OCI-M1 (cell line): ENCODE measurements at regions not wholly inside any gene's neighbourhood (a gene's known extent, or its start where the extent isn't known, plus 50 kb on each side); places are given as distances from the start of the nearest gene placed in this dataset.
"Not testable (repeated sequence)": the region's sequence is repeated elsewhere in the genome, so short reads cannot be mapped to it uniquely, and the experiment has no call there.

Experiments used
- DNase-seq: peaks from one replicate; lab custom pipeline; 2025; lab: John Stamatoyannopoulos, UW

- DNase-seq = peak; percentile 87
Measured at GRCh38 chr3:88291486-88291885, 141.7 kb downstream of the C3orf38 start.

DNA sequence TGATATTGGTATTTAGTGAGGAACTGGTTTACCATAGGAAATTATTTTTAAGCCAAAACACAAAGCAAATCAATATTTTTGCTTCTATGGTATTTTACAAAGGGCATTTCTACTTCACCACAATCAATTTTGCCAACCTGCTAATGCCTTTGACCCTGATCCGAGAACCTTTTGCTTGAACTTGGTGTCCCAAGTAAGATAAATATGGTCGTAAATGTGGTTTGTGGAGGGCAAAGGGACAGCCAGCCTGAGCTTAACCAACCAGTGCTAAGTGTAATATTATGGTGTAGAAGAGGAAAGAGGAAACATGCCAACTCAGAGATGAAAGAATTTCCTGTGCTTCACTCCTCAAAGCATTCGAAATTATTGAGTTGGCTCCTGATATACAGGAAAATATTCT lies 148.4 kb downstream of the C3orf38 start:
- DNase-seq = no peak

DNA sequence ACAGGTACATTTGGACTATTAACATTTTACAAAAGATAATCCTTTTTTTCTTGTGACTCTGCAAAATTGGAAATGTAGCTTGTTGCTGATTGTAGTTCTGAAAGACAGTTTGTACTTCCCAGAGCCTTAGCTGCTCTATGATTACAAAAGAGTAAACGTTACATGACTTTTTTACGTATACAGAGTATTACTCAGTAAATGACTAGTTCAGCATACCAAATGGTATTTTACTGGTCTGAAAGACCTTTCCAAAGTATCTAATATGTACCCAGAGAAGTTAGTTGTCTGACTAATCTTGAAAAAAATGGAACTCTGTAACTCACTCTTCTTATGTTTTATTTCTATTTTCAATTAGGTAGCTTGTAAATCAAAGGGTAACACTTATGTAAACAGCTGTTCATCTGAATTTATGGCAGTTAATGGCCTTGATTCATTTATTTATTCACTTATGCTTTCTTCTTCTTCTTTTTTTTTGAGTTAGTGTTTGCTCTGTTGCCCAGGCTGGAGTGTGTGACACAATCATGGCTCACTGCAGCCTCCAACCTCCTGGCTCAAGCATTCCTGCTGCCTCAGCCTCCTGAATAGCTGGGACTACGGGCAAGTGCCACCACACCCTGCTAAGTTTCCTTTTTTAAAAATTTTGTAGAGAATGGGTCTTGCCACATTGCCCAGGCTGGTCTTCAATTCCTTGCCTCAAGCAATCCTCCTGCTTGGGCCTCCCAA lies 151.7 kb downstream of the C3orf38 start:
- no peak for DNase-seq

DNA sequence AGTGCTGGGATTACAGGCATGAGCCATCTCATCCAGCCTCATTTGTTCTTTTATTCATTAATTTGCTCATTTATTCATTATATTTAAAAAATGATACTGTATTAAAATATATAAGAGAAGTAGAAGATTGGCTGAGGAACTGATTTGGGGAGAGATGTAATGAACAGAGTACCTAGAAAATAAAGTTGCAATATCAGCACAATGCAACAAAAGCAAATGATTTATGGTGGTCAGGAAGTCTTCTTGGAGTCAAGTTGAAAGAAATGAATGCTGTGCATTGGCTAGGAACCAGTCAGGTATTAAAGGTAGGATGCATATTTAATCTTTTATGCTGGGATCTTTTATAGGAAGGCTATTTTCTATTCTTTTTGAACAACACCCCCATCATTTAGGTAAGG lies 152.2 kb downstream of the C3orf38 start:
- DNase-seq = no peak

DNA sequence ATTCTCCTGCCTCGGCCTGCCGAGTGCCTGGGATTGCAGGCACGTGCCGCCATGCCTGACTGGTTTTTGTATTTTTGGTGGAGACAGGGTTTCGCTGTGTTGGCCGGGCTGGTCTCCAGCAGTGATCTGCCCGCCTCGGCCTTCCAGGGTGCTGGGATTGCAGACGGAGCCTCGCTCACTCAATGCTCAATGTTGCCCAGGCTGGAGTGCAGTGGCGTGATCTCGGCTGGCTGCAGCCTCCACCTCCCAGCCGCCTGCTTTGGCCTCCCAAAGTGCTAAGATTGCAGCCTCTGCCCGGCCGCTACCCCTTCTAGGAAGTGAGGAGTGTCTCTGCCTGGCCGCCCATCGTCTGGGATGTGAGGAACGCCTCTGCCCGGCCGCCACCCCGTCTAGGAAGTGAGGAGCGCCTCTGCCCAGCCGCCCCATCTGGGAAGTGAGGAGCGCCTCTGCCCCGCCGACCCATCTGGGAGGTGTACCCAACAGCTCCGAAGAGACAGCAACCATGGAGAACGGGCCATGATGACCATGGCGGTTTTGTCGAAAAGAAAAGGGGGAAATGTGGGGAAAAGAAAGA lies 153.7 kb downstream of the C3orf38 start:
- DNase-seq = not testable (repeated sequence)

DNA sequence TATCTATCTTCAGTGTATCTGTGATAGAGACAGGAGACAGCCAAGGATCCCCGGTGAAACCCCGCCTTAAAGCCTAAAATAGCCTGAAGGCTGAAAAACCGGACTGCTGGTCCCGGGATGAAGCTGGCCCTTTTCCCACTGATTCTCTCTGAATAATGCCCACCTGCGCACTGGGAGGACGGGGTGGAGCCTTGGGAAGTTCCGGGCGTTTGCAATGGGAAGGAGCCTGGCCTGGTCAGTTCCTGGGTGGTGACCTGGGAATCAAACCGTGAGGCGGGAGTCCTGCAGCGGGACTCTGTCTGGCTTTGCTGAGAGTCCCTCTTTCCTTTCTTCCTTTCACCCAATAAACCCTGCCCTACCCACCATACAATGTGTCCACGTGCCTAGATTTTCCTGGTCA lies 157.9 kb downstream of the C3orf38 start:
- DNase-seq = no peak

DNA sequence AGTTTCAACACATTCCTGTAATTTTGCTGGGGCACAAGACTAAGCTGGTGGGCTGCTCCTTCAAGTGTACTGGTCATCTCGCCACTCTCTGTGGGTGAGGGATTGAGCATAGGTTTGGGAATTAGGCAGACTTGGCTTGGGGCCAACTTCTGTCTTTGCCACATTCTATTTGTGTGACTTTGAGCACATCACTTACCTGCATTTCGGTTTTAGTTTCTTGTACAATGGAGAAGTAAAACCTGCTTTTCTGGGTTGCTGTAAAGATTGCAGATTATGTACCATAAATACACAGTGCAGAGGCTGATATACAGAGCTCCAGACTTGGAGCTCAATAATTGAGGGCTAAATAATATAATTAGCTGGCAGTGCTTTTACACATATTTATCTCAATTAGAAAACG lies 162.1 kb downstream of the C3orf38 start:
- DNase-seq = no peak

DNA sequence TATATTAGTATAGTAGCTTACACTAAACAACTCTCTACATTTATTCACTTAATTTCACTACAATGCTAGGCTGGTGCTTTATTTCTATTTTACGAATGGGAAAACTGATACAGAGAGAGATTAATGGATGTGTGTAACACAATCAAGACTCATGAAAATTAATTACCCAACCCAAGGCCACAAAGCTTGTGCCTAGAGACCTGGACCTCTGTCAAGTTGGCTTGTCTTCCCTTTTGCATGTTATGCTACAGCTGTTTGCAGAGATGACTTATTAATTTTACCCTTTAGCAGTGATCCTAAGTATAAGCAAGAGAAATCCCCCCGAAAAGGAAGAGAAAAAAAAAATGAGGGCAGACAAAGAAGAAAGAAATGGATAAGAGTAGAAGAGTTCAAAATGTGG lies 162.5 kb downstream of the C3orf38 start:
- no peak for DNase-seq

GRCh38 chr3:88318067-88318466 lies 168.3 kb downstream of the C3orf38 start:
- DNase-seq = no peak

- DNase-seq = no peak
Measured at GRCh38 chr3:88321363-88322050, 171.7 kb downstream of the C3orf38 start.

- DNase-seq = no peak
Measured at GRCh38 chr3:88324788-88325187, 175.0 kb downstream of the C3orf38 start.

DNA sequence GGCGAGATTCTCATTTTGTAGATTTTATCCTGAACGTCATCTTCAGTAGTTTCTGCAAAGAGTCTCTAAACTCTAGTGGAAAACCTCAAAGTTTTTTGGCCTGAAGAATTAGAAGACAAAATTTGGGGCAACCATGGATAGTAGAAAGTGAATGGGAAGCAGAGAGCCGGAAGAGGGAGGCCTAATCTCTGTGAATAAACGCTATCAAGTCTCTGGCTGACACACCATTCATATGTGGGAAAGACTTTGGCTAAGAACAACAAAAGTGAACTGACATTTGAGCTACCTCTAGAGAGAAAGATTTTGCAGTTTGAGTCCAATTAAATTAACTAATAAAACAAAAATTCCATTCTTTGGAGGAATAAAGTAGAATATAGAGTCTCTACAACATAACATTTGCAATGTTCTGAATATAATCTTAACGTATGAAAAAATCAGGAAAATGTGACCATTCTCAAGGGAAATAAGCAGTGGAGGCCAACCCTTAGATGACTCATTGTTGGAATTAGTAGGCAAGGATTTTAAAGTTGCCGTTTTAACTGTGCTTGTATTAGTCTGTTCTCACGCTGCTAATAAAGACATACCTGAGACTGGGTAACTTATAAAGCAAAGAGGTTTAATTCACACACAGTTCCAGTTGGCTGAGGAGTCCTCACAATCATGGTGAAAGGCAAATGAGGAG lies 184.6 kb downstream of the C3orf38 start:
- DNase-seq = no peak

DNA sequence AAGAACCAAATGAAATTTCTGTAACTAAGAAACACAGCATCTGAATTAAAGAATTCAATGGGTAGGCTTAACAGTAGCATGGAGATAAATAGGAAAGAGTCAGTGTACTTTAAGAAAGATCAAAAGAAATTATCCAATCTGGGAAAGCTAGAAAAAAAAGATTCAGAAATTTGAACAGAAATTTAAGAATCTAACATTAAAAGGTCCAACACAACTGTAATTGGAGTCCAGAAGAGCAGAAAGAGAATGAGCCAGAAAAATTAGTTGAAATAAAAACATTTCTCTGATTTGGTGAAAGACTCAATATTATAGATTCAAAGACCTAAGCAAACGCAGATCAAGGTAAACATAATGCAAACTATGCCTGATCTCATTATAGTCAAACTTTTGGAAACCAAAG lies 187.1 kb downstream of the C3orf38 start:
- DNase-seq = no peak

DNA sequence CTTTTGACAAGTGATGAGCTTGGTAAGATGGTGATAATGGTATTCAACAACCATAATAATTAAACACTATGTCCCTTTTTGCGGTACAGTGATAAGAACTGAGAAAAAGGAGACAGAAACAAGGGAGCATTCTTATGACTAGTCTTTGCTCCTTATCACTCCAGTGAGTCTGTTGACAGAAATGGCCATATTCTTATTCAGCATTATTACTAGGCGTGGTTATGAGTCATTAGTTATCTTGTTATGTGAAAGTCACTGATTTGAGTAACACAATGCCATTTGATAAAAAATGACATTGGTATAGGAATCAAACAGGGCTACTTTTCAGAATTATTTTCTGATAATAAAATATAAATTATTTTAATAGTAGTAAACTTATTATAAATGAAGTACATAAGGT lies 193.5 kb downstream of the C3orf38 start:
- DNase-seq = peak; percentile 36

DNA sequence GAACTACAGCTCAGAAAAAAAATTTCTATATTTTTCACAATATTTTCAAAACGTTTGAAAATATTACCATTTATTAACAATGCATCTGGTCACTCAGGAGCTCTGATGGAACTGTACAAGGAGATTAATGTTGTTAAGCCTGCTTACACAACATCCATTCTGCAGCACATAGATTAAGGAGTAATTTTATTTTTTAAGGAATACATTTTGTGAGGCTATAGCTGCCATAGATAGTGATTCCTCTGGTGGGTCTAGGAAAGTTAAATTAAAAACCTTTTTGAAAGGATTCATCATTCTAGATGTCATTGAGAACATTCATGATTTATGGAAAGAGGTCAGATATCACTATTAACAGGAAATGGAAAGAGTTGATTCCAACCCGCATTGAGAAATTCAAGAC lies 196.9 kb downstream of the C3orf38 start:
- no peak for DNase-seq

DNA sequence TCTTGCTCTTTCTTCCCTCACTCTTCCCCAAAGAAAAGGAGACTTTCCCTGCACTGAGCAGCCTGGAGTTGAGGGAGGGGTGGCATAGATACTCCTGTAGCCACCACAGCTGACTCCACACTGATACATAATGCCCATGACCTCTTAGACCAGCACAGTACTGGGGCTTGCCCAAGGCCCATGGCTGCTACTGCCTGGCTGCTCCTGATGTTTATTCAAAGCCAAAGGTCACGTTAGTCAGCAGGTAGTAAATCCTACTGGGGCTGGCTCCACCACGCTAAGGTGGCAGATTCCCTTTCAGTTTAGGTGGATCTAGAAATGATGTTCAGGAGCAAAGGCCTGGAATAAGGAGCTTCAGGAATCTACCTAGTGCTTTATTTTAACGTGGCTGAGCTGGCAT lies 212.7 kb downstream of the C3orf38 start:
- no peak for DNase-seq

- DNase-seq = no peak
Measured at GRCh38 chr3:88364926-88365325, 215.2 kb downstream of the C3orf38 start.

GRCh38 chr3:88369337-88369736 lies 219.6 kb downstream of the C3orf38 start:
- DNase-seq = no peak

GRCh38 chr3:88369767-88370166 lies 220.0 kb downstream of the C3orf38 start:
- DNase-seq = no peak

DNA sequence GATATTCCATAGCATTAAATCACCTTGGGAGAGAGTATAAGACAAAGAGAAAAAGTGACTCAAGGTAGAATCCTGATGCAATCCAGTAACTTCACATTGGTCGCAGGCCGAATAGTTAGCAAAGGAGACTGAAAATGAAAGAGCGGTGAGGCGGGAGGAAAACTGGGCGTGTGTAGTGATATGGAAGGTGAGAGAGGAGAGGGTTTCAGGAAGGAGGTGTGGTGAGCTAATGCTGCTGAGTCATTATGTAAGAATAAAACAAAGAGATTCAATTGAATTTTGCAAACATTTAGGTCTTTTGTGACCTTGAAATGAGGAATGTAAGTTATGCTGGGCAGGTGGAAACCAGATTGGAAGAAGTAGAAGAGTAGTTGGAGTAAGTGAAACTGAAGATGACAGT lies 235.3 kb downstream of the C3orf38 start:
- no peak for DNase-seq

GRCh38 chr3:88398581-88398980 lies 248.8 kb downstream of the C3orf38 start:
- no peak for DNase-seq

GRCh38 chr3:88403319-88403718 lies 253.6 kb downstream of the C3orf38 start:
- DNase-seq = no peak

DNA sequence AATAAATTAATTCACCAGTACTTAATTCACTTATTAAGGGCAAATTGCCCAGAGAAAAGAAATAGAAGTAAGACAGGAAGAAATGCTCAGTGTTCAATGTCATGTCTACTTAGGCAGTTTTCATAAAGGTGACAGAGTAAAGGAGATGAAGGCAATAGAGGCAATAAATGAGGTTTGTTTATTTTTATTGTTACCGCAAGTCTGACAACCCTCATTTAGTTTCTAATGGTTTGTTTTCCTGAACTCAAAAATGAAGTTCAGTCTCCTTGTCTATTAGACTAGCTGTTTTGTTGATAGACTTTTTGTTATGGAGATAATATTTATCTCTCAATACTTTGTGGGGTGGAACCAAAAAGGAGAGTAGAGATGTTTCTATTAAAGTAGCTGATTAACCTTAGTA lies 258.3 kb downstream of the C3orf38 start:
- no peak for DNase-seq
